GM19395 (cell line): ENCODE measurements at regions not wholly inside any gene's neighbourhood (a gene's known extent, or its start where the extent isn't known, plus 50 kb on each side); places are given as distances from the start of the nearest gene placed in this dataset.
"Not testable (repeated sequence)": the region's sequence is repeated elsewhere in the genome, so short reads cannot be mapped to it uniquely, and the experiment has no call there.

Source experiments
- ATAC-seq: cut with Tn5 transposase; IDR thresholded peaks from one replicate; pipeline ENCODE4 v1.9.1; 2021; ENCODE audit warnings: mild to moderate bottlenecking, moderate library complexity; ENCODE audit not compliant: unreplicated experiment

- ATAC-seq: no peak
Measured at GRCh38 chr12:22808860-22809259, 183.9 kb downstream of the ETNK1 start.

DNA sequence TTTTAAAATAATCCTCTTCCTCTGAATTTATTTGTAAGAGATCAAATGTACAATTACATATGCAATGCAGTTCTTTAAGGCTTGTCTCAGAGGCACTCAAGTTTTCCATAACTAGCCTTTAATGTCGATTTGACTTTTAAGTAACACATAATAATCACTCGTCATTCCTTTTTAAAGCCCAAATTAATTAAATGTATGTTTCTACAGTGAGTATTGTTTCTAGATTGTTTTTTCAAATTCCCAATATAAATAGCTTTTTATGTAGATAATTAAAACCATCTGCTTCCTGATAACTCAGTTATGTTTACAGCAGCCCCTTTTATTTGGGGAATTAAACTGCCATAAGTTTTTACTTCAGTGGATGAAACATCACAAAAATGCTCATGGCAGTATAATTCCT lies 185.1 kb downstream of the ETNK1 start:
- no peak for ATAC-seq

- no peak for ATAC-seq
Measured at GRCh38 chr12:22812531-22812930, 187.6 kb downstream of the ETNK1 start.

DNA sequence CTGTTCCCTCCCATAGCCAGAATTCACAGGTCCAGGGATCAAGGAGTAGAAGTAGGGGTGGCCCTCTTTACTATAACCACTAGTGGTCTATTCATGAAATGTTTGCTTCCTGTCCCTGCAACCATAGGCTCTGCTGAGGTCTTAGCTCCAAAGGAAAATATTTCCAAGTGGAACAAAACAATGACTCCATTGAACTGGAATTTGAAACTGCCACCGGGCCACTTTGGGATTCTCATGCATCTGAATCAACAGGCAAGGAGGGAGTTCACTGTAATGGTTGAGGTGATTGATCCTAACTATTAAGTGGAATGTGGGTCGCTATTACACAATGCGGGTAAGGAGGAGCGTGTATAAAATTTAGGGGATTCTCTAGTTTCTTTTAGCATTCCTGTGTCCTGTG lies 197.0 kb downstream of the ETNK1 start:
- ATAC-seq: no peak

DNA sequence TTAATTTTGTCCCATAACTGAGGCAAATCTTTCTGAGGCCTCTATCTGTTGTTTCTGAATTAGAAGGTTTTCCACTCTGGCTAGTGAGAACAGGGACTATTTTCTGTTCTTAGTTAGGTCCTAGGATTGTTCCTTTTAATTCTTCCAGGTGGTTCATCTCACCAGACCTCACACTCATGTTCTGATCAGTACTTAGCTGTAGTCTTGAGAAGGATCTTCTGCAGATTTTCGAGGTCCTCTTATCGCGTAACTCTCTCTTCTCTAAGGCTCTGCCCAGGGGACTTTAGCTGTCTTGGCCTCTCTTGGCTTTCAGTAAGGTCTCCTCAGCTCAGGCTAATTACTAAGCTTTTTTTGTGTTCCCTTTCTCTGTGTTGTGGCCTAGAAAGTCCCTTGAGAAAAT lies 201.1 kb downstream of the ETNK1 start:
- no peak for ATAC-seq

DNA sequence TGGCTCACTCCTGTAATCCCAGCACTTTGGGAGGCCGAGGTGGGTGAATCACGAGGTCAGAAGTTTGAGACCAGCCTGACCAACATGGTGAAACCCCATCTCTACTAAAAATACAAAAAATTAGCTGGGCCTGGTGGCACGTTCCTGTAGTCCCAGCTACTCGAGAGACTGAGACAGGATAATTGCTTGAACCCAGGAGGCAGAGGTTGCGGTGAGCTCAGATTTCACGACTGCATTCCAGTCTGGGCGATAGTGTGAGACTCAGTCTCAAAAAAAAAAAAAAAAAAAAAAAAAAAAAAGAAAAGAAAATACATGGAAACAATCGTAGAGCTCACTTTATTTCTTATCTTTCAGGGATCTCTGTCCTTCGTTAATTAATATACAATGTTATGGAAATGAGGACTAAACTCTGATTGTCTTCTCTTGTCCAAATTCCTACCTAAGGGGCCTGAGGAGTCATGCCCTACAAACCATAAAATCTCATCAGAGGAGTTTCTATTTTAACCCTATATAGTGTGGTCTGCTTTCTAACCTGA lies 201.5 kb downstream of the ETNK1 start:
- ATAC-seq: not testable (repeated sequence)

DNA sequence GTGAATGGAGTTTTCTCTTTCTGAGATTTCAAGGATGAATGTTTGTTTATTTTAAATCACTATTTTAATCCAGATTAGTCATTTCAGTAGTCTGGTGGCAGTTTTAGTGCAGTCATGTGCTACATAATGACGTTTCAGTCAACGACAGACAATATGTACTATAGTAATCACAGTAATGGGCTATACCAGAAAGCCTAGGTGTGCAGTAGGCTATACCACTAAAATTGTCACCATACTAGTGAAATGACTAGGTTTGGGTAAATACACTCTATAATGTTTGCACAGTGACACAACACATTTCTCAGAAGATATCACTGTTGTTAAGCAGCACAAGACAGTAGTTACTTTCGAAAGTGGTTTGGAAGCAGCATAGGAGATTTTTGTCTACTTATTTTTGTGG lies 203.1 kb downstream of the ETNK1 start:
- ATAC-seq: no peak

GRCh38 chr12:22835431-22835830 lies 210.5 kb downstream of the ETNK1 start:
- ATAC-seq: no peak

DNA sequence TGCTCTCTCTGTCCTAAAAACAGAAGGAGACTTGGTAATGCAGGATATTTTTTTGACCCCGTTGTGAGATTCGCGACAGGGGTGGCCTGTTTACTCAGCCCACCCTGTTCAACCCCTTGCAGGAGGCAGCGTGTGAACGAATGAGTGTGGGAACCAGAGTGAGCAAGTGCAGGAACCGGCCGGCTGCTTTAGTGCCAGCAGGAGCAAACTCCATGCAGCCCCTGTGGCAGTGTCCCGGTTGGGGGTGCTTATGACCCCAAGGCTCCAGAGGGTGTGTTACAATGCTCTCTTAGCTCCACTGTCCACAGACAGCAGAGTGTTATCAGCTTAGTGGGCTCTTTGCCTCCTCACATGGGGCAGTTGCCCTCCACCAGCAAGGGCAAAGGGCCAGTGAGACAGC lies 225.2 kb downstream of the ETNK1 start:
- ATAC-seq: no peak

GRCh38 chr12:22851532-22851931 lies 226.6 kb downstream of the ETNK1 start:
- no peak for ATAC-seq

- ATAC-seq: no peak
Measured at GRCh38 chr12:22855456-22855855, 230.5 kb downstream of the ETNK1 start.

DNA sequence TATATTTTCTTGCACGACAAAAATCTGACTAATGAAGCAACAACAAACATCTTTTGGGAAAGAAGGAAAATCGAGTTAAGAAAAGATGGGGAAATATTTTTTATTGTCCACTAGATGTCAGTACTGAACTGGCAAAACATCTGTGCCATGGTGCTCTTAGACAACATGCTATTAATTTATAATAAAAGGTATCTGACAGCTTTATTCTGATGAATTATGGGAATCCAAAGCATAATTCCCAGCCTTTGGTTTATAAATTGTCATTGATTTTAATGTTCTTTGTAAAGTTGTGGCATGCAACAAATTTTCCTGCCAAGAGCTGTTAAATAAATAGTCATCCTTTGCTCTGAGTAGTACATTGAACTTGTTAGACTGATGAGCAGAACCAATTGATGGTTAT lies 231.2 kb downstream of the ETNK1 start:
- ATAC-seq: no peak

DNA sequence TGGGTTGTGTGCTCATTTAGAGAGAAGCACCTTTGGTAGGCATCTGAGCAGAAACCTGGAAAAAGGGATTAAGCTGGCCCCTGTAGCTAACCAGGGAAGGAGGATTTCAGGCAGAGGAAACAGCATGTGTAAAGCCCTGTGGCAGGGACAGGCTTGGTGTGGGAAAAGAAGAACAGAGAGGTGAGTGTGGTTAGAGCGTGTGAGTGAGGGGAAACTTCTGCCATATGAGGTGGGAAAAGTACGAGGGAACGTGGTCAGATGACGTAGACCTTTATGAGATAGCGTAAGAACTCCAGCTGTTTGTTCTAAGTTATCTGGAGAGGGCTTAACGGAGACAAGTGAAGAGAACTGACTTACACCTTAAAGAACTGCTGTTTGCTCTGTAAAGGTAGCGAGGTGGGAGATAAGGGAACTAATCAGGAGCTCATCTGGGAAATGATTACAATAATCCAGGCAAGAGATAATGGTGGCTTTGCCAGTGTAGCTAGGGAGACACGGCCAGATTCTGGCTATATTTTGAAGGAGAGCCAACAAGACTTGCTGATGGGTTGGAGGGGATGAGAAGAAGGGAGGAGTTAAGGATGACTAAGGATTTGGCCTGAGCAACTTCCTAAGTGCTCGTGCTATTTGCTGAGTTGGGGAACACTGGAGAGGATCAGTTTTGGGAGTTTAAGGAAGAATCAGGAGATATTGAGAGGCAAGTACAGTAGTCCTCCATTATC lies 234.0 kb downstream of the ETNK1 start:
- no peak for ATAC-seq

DNA sequence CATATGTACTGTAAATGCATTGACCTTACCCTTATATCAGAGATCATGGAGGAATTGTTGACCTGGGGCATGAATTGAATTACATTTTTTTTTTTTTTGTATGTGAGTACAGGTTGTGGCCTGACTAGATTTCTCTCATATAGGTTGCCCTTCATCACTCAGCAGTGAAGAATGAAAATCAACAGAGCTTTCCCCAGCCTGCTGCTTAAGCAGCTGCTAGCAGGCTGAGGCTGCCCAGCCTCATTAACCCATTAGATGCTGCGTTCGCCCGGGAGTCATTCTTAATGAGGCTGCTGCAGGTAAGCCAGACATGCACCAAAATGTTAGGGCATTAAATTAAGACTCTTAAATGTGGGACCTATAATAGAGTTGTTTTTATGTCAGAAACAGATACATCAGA lies 236.0 kb downstream of the ETNK1 start:
- no peak for ATAC-seq

DNA sequence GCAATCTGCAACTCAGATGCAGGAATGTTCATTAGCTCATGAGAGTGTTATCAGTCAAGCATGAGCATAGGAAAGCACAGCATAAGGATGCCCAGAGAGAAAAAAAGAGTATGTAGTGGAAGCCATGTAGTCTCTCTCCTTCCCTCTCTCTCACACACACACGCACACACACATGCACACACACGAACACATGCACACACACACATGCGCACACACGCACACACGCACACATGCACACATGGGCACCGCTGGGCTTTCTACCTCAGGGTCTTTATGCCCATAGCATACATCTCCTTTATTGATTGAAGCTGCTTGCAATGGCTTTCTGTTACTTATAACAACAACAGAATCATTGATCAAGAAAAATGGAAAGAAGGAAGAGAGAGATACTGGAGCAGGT lies 240.9 kb downstream of the ETNK1 start:
- no peak for ATAC-seq

DNA sequence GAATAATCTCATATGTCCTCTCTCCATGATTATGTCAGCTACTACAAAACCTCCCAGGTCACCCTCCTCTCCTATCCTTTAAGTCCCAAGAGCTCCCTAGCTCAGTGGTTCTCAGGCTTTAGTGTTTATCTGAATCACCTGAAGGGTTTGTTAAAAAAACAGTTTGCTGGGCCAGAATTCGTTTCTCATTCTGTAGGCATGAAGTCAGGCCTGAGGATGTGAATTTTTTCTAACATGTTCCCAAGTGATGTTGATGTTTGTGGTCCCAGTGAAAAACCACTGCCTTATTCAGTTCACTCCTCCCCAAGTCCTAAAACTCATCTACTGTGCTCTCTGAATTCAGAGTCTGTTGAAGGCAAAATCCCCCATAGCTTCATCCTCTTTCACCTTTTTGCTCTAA lies 241.4 kb downstream of the ETNK1 start:
- no peak for ATAC-seq

GRCh38 chr12:22874151-22874550 lies 249.2 kb downstream of the ETNK1 start:
- no peak for ATAC-seq

GRCh38 chr12:22876262-22876661 lies 251.3 kb downstream of the ETNK1 start:
- ATAC-seq: no peak

GRCh38 chr12:22879203-22879602 lies 254.2 kb downstream of the ETNK1 start:
- no peak for ATAC-seq

DNA sequence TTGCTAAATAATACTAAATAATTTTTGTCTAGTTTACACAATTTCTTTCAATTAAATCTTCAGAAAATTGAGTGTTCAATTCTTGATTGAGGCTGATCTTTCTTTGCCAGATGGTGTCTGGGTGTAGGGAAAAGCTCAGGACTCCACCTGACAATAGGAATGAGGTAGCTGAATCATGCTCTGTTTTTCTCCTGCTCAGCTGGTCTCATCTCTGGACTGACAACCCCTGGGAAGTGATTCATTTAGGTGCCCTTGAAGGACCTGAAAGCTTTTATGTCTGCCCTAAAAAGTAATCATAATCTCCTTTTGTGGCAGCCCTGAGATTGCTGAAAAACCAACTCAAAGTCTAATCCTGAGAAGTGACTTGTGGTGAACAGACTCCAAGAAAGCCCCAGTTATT lies 255.4 kb downstream of the ETNK1 start:
- ATAC-seq: no peak

- ATAC-seq: no peak
Measured at GRCh38 chr12:22880807-22881206, 255.8 kb downstream of the ETNK1 start.

DNA sequence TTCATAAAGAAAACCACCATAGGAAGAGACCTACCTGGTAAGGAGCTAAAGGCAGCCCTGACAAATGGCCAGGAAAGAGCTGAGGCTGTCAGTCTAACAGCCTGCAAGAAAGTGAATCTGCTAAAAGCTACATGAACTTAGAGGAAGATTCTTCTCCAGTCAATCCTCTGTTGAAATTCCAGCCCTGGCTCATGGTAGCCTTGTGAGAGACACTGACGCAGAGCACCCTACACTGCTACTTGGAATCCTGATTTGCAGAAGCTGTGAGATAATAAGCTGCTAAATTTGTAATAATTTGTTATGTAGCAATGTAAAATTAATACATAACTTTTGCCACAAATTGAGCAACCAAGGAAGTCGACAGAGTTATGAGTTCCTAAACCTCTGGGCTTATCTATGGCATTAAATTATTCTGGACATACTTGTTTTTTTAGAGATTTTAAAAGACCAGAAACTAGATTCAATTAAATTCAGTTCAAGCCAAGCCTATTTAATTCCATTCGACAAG lies 257.0 kb downstream of the ETNK1 start:
- no peak for ATAC-seq

GRCh38 chr12:22882559-22882958 lies 257.6 kb downstream of the ETNK1 start:
- ATAC-seq: no peak
